Panc1 (cell line): ENCODE measurements at regions not wholly inside any gene's neighbourhood (a gene's known extent, or its start where the extent isn't known, plus 50 kb on each side); places are given as distances from the start of the nearest gene placed in this dataset.

ENCODE experiments used
- ATAC-seq: fragments of 200-7000 bp; cut with Tn5 transposase; 2 replicates; pipeline ENCODE4 v1.9.1; 2020; ENCODE audit warnings: mild to moderate bottlenecking, moderate library complexity
- BruUV-seq: library from RNA; stranded (reverse); fragments of 400-500 nt; replicated peaks from 2 replicates; lab custom pipeline; 2021; lab: Mats Ljungman, UMichigan
- CTCF ChIA-PET: fragments of 300-600 bp; sonication (Branson Sonifier 250); formaldehyde crosslinking; loops from one replicate; lab custom pipeline; 2022; ENCODE audit warnings: antibody characterized with exemption; lab: Charles Lee
- POLR2A ChIA-PET: fragments of 300-600 bp; sonication (Branson Sonifier 250); formaldehyde crosslinking; loops from one replicate; lab custom pipeline; 2022; ENCODE audit warnings: antibody characterized with exemption; lab: Charles Lee
- DNase-seq: peaks from one replicate; pipeline ENCODE4 v3.0.0-alpha.2; 2010; ENCODE audit warnings: low read depth, low spot score
- H3K27ac ChIP-seq: 2 replicates; pipeline ENCODE4 v1.5.1; 2011; ENCODE audit warnings: mild to moderate bottlenecking, low read length, inconsistent platforms
- H3K27me3 ChIP-seq: fragments of 200-500 bp; sonication (Bioruptor generic); 2 replicates; pipeline ENCODE4 v1.6.0; 2014; ENCODE audit warnings: low read length, inconsistent platforms; ENCODE audit not compliant: control insufficient read depth, insufficient read depth
- H3K36me3 ChIP-seq: fragments of 200-500 bp; sonication (Bioruptor generic); 2 replicates; pipeline ENCODE4 v1.5.1; 2014; ENCODE audit warnings: inconsistent platforms, mild to moderate bottlenecking, low read length, moderate library complexity; ENCODE audit not compliant: control insufficient read depth, insufficient read depth
- H3K4me1 ChIP-seq: 2 replicates; pipeline ENCODE4 v1.5.1; 2011; ENCODE audit warnings: inconsistent platforms, mild to moderate bottlenecking, low read length, moderate library complexity; ENCODE audit not compliant: control insufficient read depth, insufficient read depth
- H3K4me3 ChIP-seq, 2 experiments: 2 replicates each; pipeline ENCODE4 v1.5.1; 2011 to 2012; ENCODE audit warnings: low read depth in 2 of 2, low read length in 2 of 2, mild to moderate bottlenecking in 2 of 2, inconsistent platforms in 1 of 2, moderate library complexity in 1 of 2
- H3K9me3 ChIP-seq: fragments of 200-500 bp; sonication (Bioruptor generic); 2 replicates; pipeline ENCODE4 v1.5.1; 2014; ENCODE audit warnings: low read depth, mild to moderate bottlenecking, inconsistent platforms, low read length, moderate library complexity; ENCODE audit not compliant: control insufficient read depth, insufficient read depth
- CTCF ChIP-seq: fragments of 450-650 bp; IDR thresholded peaks from 2 replicates; pipeline ENCODE4 v1.5.1; 2017; ENCODE audit warnings: mild to moderate bottlenecking
- POLR2AphosphoS5 ChIP-seq: IDR thresholded peaks from 2 replicates; pipeline ENCODE4 v1.6.1; 2012; ENCODE audit warnings: mild to moderate bottlenecking, low read depth, low read length, moderate library complexity
- REST ChIP-seq, 2 experiments: IDR thresholded peaks; 2 replicates each; pipeline ENCODE4 v1.6.1; 2011 to 2012; ENCODE audit warnings: low read depth in 2 of 2, control low read depth in 1 of 2, low read length in 1 of 2, mild to moderate bottlenecking in 1 of 2, moderate library complexity in 1 of 2; ENCODE audit not compliant: insufficient read depth in 1 of 2
- SIN3A ChIP-seq: IDR thresholded peaks from 2 replicates; pipeline ENCODE4 v1.6.1; 2012; ENCODE audit warnings: low read depth, mild to moderate bottlenecking, low read length, moderate library complexity, borderline replicate concordance; ENCODE audit not compliant: insufficient read depth
- TCF7L2 ChIP-seq: IDR thresholded peaks from 2 replicates; pipeline ENCODE4 v1.6.1; 2011; ENCODE audit warnings: mild to moderate bottlenecking, low read depth, low read length, inconsistent platforms
- in situ Hi-C: cut with HindIII; loops from 2 replicates; pipeline ENCODE4 v1.10.0; 2016; ENCODE audit warnings: low sequenced_read_pairs, low pct_unique_long_range_greater_than_20kb
- intact Hi-C: fragments of 100-400 bp; cut with micrococcal nuclease; formaldehyde crosslinking; loops from one replicate; pipeline ENCODE4 v1.10.0; 2022; ENCODE audit not compliant: unreplicated experiment

- Histone ChIP-seq H3K9me3 (no peaks in the 10 kb centered on the region), H3K36me3 (no peaks in the 10 kb centered on the region), H3K27me3 (no peaks in the 10 kb centered on the region), H3K4me3 (no peak overlapping the region), H3K4me1 (no peaks in the 10 kb centered on the region), H3K27ac (no peak overlapping the region; the same call in 1 of the 2 replicates)
- in situ Hi-C loops = no loop called here
- intact Hi-C loops = no loop called here
- BruUV-seq = no TSS peak
- POLR2A ChIA-PET = no interaction called here
- ATAC-seq (no peak), DNase-seq (no peak)
- TF ChIP-seq REST (IDR thresholded peaks at IDR 0.05; ENCODE audit: insufficient read depth in 1 of 2, low read depth in 2 of 2, low read length in 1 of 2) = no peak
- no peak for TF ChIP-seq CTCF
- CTCF ChIA-PET = no interaction called here
Measured at GRCh38 chr20:22449188-22449973, 135.0 kb downstream of the FOXA2 start.

GRCh38 chr20:22447447-22447778, 137.0 kb downstream of the FOXA2 start:
- Histone ChIP-seq H3K27me3 (no peaks in the 10 kb centered on the region), H3K9me3 (no peaks in the 10 kb centered on the region), H3K4me3 (no peak overlapping the region), H3K4me1 (no peaks in the 10 kb centered on the region), H3K36me3 (no peaks in the 10 kb centered on the region), H3K27ac (peak overlapping the region; percentile 12; the same call in 1 of the 2 replicates)
- in situ Hi-C loops = no loop called here
- ATAC-seq (no peak), DNase-seq (no peak)
- CTCF ChIA-PET = no interaction called here
- no TSS peak for BruUV-seq
- TF ChIP-seq CTCF = no peak
- TF ChIP-seq TCF7L2 = no peak
- no peak for TF ChIP-seq POLR2AphosphoS5
- TF ChIP-seq SIN3A = no peak
- TF ChIP-seq REST (IDR thresholded peaks at IDR 0.05; ENCODE audit: insufficient read depth in 1 of 2, low read depth in 2 of 2, low read length in 1 of 2) = no peak
- POLR2A ChIA-PET = no interaction called here
- intact Hi-C loops = no loop called here
